ENCODE measurements at regions not wholly inside any gene's neighbourhood (a gene's known extent, or its start where the extent isn't known, plus 50 kb on each side); places are given as distances from the start of the nearest gene placed in this dataset.
"Not testable (repeated sequence)": the region's sequence is repeated elsewhere in the genome, so short reads cannot be mapped to it uniquely, and the experiment has no call there.

- no peak for DNase-seq (ENCODE audit: low spot score)
These were observed 97.2 kb upstream of the METTL14 start for GRCh38 chr4:118587946-118588345.

DNA sequence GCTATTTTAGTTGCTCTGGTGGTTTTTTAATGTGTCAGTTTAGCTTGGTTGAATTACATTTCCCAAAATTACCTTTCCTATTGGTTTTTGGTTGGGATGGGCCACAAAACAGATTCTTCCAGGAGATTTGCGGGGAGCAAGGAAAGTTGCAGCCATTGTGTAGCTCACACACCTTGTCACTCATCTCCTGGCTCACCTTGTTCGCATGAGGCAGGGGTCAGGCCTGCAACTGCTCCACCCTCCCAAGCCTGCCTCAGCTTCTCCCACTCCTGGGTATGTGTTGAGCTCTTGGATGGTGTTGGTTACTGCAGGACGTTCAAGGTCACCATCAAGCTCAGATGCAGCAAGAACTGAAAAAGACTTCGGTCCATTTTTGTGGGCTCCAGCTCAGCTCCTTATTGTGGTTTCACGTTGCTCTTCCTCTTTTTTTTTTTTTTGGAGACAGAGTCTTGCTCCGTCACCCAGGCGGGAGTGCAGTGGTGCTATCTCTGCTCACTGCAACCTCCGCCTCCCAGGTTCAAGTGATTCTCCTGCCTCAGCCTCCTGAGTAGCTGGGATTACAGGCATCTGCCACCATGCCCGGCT, 95.6 kb upstream of the METTL14 start:
- DNase-seq (ENCODE audit: low spot score): no peak

DNA sequence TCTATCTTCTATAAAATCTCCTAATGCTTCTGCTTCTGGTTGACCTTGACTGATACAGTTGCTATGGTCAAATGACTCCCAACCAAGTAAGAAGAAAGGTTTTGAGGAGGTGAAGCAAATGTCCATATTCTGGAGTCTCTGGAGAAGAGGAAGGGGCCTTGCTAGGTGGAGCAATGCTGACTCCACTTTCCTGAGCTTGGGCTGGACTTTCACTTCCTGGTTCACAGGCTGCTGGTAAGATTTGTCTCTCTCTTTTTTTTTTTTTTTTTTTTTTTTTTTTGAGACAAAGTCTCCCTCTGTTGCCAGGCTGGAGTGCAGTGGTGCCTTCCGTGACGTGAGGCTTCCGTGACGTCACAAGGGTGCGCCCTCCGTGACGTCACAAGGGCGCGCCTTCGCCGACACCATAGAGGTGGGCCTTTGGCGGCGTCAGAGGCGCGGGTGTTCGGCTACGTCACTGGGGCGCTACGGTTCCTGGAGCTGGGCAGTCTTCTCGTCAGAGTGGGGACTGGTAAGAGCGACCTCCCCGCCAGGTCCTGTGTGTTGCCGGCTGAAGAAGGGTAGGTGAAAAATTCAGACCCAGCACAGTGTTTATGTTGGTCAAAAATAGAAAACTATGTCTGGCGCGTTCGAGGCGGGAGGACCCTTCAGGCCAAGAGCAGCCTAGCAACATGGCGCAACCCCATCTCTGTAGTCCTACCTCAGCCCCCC, 93.7 kb upstream of the METTL14 start:
- peak; percentile 92 for DNase-seq (ENCODE audit: low spot score)

DNA sequence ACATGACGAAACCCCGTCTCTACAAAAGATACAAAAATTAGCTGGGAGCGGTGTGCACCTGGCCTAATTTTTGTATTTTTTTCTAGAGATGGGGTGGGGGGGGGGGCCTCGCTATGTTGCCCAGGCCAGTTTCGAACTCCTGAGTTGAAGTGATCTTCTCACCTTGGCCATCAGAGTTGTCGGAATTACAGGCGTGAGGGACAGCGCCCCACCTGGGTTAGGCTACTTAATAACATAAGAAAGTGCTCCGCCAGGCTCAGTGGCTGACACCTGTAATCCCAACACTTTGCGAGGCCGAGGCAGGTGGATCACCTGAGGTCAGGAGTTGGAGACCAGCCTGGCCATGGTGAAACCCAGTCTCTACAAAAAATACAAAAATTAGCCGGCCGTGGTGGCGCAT, 92.9 kb upstream of the METTL14 start:
- not testable (repeated sequence) for DNase-seq (ENCODE audit: low spot score)

DNA sequence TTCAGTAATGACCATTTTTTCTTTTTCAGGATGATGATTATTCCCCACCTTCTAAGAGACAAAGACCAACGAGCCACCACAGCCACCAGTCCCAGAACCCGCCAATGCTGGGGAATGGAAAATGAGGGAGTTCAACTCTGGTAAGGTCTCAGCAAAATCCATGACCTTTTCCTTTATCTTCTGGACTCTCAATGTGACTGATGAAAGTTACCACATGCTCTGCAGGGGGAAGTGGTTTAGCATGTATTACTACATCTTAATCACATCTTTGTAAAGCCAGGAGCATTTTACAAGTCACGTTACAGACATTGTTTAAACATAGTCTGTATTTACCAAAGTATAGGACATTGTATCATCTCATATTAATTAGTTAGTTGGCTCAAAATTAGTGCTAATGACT, 89.3 kb upstream of the METTL14 start:
- not testable (repeated sequence) for DNase-seq (ENCODE audit: low spot score)

DNA sequence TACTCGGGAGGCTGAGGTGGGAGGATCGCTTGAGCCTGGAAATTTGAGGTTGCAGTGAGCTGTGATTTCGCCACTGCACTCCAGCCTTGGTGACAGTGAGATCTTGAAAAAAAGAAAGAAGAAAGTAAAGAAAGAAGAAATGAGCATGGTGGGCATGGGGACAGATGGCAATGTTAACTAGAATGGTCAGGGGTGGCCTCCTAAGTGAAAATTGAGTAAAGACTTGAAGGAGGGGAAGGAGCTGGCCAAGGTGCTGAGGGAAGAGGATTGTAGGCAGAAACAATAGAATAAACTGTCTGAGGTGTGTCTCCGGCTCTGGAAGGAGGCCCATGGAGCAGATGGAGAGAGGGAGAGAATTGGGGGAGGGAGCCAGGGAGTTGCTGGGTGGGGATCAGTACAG, 60.1 kb upstream of the METTL14 start:
- DNase-seq (ENCODE audit: low spot score): not testable (repeated sequence)

- peak; percentile 52 for DNase-seq (ENCODE audit: low spot score)
These were observed 55.5 kb upstream of the METTL14 start for GRCh38 chr4:118629697-118630096.

GRCh38 chr4:118630897-118631296, 54.3 kb upstream of the METTL14 start:
- not testable (repeated sequence) for DNase-seq (ENCODE audit: low spot score)

- DNase-seq (ENCODE audit: low spot score): not testable (repeated sequence)
These were observed 53.7 kb upstream of the METTL14 start for GRCh38 chr4:118631321-118632050.

DNA sequence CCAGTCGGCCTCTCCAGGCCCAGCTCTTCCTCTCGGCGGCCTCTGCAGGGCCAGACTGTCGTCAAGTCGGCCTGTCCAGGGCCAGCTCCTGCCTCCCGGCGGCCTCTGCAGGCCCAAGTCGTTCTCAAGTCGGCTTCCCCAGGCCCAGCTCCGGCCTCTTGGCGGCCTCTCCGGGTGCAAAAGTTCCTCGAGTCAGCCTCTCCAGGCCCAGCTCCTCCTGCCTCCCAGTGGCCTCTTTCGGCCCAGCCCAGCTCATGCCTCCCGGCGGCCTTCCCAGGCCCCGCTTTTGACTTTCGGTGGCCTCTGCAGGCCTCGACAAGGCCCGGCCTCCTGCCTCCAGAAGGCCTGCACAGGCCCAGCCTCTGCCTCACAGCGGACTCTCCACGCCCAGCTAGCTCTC, 51.7 kb upstream of the METTL14 start:
- DNase-seq (ENCODE audit: low spot score): not testable (repeated sequence)

DNA sequence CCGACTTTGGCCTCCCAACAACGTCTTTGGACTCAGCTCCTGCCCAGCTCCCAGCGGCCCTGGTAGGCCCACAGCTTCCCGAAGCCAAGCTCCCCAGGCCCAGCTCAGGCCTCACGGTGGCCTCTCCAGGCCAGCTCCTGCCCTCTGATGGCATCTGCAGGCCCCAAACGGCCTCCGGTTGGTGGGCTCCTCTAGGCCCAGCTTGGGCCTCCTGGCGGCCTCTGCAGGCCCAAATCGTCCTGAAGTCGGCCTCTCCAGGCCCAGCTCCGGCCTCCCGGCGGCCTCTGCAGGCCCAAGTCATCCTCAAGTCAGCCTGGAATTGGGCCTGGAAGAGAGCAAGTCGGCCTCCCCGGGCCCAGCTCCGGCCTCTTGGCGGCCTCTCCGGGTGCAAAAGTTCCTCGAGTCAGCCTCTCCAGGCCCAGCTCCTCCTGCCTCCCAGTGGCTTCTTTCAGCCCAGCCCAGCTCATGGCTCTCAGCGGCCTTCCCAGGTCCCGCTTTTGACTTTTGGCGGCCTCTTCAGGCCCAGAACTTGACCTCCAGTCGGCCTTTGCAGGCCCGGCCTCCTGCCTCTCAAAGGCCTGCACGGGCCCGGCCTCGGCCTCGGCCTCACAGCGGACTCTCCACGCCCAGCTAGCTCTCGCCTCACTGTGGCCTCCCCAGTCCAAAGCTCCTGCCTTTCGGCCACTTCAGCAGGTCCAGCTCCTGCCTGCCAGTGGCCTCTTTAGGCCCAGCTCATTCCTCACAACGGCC, 50.9 kb upstream of the METTL14 start:
- not testable (repeated sequence) for DNase-seq (ENCODE audit: low spot score)
